Peyer's patch (tissue), 4 donors: ENCODE measurements at regions not wholly inside any gene's neighbourhood (a gene's known extent, or its start where the extent isn't known, plus 50 kb on each side); places are given as distances from the start of the nearest gene placed in this dataset.

Experiments used
- POLR2A ChIP-seq, 2 donors: fragments of 450-650 bp; IDR thresholded peaks; one replicate each; pipeline ENCODE4 v1.5.1; 2017; ENCODE audit warnings: antibody characterized with exemption in 2 of 2, mild to moderate bottlenecking in 2 of 2, moderate library complexity in 2 of 2
- TF ChIP-seq, protein P1 (sequence below), 6 experiments: fragments of 450-650 bp in 4 of 6; fragments of 200-600 bp in 2 of 6; sonication (generic) in 1 of 6; IDR thresholded peaks; one replicate each; pipeline ENCODE4 v1.5.1; 2017 to 2019; ENCODE audit warnings: antibody characterized with exemption in 6 of 6, mild to moderate bottlenecking in 3 of 6, moderate library complexity in 1 of 6

DNA sequence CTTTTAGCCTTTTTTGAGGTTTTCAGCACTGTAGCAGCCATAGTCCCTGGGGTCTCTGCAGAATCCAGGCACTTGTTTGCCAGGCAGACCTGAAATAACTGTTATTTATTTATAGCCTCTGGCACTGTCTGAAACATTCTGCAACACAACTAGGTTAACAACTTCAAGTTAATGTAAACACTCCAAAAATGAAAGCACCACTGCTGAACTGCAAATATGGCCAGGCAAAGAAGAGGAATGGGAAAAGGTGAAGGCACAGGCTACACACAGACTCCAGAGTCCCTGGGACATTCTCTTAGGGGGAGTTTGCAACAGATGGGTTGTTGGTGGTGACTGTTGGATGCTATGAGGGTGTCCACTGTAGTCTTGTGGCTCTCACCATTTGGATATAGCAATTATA is 369.0 kb downstream of the MAT2B start:
- TF ChIP-seq, protein P1, sequence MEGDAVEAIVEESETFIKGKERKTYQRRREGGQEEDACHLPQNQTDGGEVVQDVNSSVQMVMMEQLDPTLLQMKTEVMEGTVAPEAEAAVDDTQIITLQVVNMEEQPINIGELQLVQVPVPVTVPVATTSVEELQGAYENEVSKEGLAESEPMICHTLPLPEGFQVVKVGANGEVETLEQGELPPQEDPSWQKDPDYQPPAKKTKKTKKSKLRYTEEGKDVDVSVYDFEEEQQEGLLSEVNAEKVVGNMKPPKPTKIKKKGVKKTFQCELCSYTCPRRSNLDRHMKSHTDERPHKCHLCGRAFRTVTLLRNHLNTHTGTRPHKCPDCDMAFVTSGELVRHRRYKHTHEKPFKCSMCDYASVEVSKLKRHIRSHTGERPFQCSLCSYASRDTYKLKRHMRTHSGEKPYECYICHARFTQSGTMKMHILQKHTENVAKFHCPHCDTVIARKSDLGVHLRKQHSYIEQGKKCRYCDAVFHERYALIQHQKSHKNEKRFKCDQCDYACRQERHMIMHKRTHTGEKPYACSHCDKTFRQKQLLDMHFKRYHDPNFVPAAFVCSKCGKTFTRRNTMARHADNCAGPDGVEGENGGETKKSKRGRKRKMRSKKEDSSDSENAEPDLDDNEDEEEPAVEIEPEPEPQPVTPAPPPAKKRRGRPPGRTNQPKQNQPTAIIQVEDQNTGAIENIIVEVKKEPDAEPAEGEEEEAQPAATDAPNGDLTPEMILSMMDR (IDR thresholded peaks at IDR 0.05) = no peak
- no peak for TF ChIP-seq POLR2A (IDR thresholded peaks at IDR 0.05)
